SK-N-SH (cell line): ENCODE measurements at regions not wholly inside any gene's neighbourhood (a gene's known extent, or its start where the extent isn't known, plus 50 kb on each side); places are given as distances from the start of the nearest gene placed in this dataset.

Experiments used
- CTCF ChIA-PET: fragments of 300-600, 350-600 bp; formaldehyde crosslinking; extraction: SDS; loops from one replicate; lab custom pipeline; 2021; lab: Yijun Ruan, JAX
- POLR2A ChIA-PET: fragments of 350-600 bp; sonication (Branson Sonifier 250); formaldehyde crosslinking; extraction: SDS; loops from one replicate; lab custom pipeline; 2020; ENCODE audit warnings: antibody characterized with exemption, inconsistent platforms; lab: Yijun Ruan, JAX
- DNase-seq: peaks from one replicate; pipeline ENCODE4 v3.0.0; 2012
- H2AFZ ChIP-seq: fragments of 200-600 bp; sonication (generic); 2 replicates; pipeline ENCODE4 v1.8.1; 2016; ENCODE audit warnings: antibody characterized with exemption, mild to moderate bottlenecking, low read depth
- H3F3A ChIP-seq: fragments of 200-600 bp; sonication (generic); replicated peaks from 2 replicates; pipeline ENCODE3; 2016; ENCODE audit warnings: antibody characterized with exemption, mild to moderate bottlenecking; ENCODE audit not compliant: insufficient read depth
- H3K27ac ChIP-seq, 2 experiments: fragments of 200-500 bp in 1 of 2; fragments of 200-600 bp in 1 of 2; sonication (Bioruptor generic) in 1 of 2; sonication (generic), shearing (Covaris generic) in 1 of 2; 2 replicates each; pipeline versions ENCODE4 v1.5.1 to v1.6.1; 2014 to 2016; ENCODE audit warnings: low read depth in 2 of 2, inconsistent platforms in 1 of 2, low read length in 1 of 2, mild to moderate bottlenecking in 1 of 2, mixed read lengths in 1 of 2
- H3K27me3 ChIP-seq: fragments of 200-600 bp; sonication (generic), shearing (Covaris generic); 2 replicates; pipeline ENCODE4 v1.6.1; 2016; ENCODE audit warnings: mixed run types; ENCODE audit not compliant: insufficient read depth
- H3K36me3 ChIP-seq, 2 experiments: fragments of 200-500 bp in 1 of 2; fragments of 200-600 bp in 1 of 2; sonication (Bioruptor generic) in 1 of 2; sonication (generic) in 1 of 2; replicated peaks in 1 of 2; 2 replicates each; pipeline versions ENCODE3 to v1.5.1; 2014 to 2016; ENCODE audit warnings: low read length in 1 of 2, mild to moderate bottlenecking in 1 of 2; ENCODE audit not compliant: insufficient read depth in 2 of 2, control insufficient read depth in 1 of 2
- H3K4me1 ChIP-seq, 2 experiments: fragments of 200-500 bp in 1 of 2; fragments of 200-600 bp in 1 of 2; sonication (Bioruptor generic) in 1 of 2; sonication (generic), shearing (Covaris generic) in 1 of 2; 2 replicates each; pipeline versions ENCODE4 v1.5.1 to v1.6.1; 2014 to 2016; ENCODE audit warnings: low read depth in 1 of 2, low read length in 1 of 2, mixed run types in 1 of 2; ENCODE audit not compliant: insufficient read depth in 2 of 2, control insufficient read depth in 1 of 2
- H3K4me2 ChIP-seq: fragments of 200-600 bp; sonication (generic), shearing (Covaris generic); 2 replicates; pipeline ENCODE4 v1.6.1; 2017; ENCODE audit warnings: mixed run types
- H3K4me3 ChIP-seq, 2 experiments: fragments of 200-500 bp in 1 of 2; fragments of 200-600 bp in 1 of 2; sonication (Bioruptor generic) in 1 of 2; sonication (generic), shearing (Covaris generic) in 1 of 2; 2 replicates each; pipeline versions ENCODE4 v1.5.1 to v1.8.1; 2014 to 2016; ENCODE audit warnings: low read depth in 2 of 2, inconsistent platforms in 1 of 2, low read length in 1 of 2, mild to moderate bottlenecking in 1 of 2, mixed read lengths in 1 of 2, moderate library complexity in 1 of 2
- H3K79me2 ChIP-seq: fragments of 200-600 bp; sonication (generic); 2 replicates; pipeline ENCODE4 v1.8.1; 2017; ENCODE audit warnings: mild to moderate bottlenecking; ENCODE audit not compliant: insufficient read depth
- H3K9ac ChIP-seq: fragments of 200-600 bp; sonication (generic); 2 replicates; pipeline ENCODE4 v1.6.1; 2017; ENCODE audit warnings: mixed run types
- H3K9me2 ChIP-seq: fragments of 200-600 bp; sonication (generic); 2 replicates; pipeline ENCODE4 v1.6.1; 2017; ENCODE audit warnings: mixed run types
- H3K9me3 ChIP-seq: fragments of 200-600 bp; sonication (generic); 2 replicates; pipeline ENCODE4 v1.6.1; 2017; ENCODE audit warnings: mixed run types, mild to moderate bottlenecking, moderate library complexity
- H4K20me1 ChIP-seq: fragments of 200-600 bp; sonication (generic); 2 replicates; pipeline ENCODE4 v1.6.1; 2017; ENCODE audit warnings: mild to moderate bottlenecking, mixed run types; ENCODE audit not compliant: insufficient read depth
- CHD2 ChIP-seq: fragments of 150-350 bp; IDR thresholded peaks from 2 replicates; pipeline ENCODE4 v1.6.1; 2018; ENCODE audit warnings: low read length; ENCODE audit not compliant: partially characterized antibody
- CTCF ChIP-seq: fragments of 200-600 bp; sonication (generic); IDR thresholded peaks from 2 replicates; pipeline ENCODE4 v1.6.1; 2017; ENCODE audit warnings: antibody characterized with exemption, mild to moderate bottlenecking, moderate library complexity
- ELF1 ChIP-seq: IDR thresholded peaks from 2 replicates; pipeline ENCODE4 v1.4.0; 2012
- EP300 ChIP-seq, 2 experiments: IDR thresholded peaks; 2 replicates each; pipeline versions ENCODE4 v1.4.0 to v1.6.1; 2012; ENCODE audit warnings: borderline replicate concordance in 1 of 2, low read depth in 1 of 2, low read length in 1 of 2
- EZH2phosphoT487 ChIP-seq: fragments of 200-600 bp; sonication (generic); IDR thresholded peaks from 2 replicates; pipeline ENCODE4 v1.6.1; 2017; ENCODE audit warnings: low read depth, mixed run types, mild to moderate bottlenecking, antibody characterized with exemption, moderate library complexity, borderline replicate concordance
- FOSL2 ChIP-seq: IDR thresholded peaks from 2 replicates; pipeline ENCODE4 v1.4.0; 2012; ENCODE audit warnings: low read depth, mild to moderate bottlenecking, moderate library complexity, borderline replicate concordance
- FOXM1 ChIP-seq: IDR thresholded peaks from 2 replicates; pipeline ENCODE4 v1.4.0; 2012; ENCODE audit warnings: low read depth, mild to moderate bottlenecking
- GABPA ChIP-seq: IDR thresholded peaks from 2 replicates; pipeline ENCODE4 v1.4.0; 2012; ENCODE audit warnings: low read depth, mild to moderate bottlenecking
- GATA2 ChIP-seq: sonication (generic); formaldehyde crosslinking; IDR thresholded peaks from 2 replicates; pipeline ENCODE4 v1.5.0; 2020; ENCODE audit warnings: mild to moderate bottlenecking, missing genetic modification reagents
- JUND ChIP-seq: IDR thresholded peaks from 2 replicates; pipeline ENCODE4 v1.4.0; 2012
- MAX ChIP-seq: IDR thresholded peaks from 2 replicates; pipeline ENCODE4 v1.4.0; 2012; ENCODE audit warnings: low read depth
- MEF2A ChIP-seq: IDR thresholded peaks from 2 replicates; pipeline ENCODE4 v1.4.0; 2012; ENCODE audit warnings: low read depth, borderline replicate concordance
- MXI1 ChIP-seq: IDR thresholded peaks from 2 replicates; pipeline ENCODE4 v1.6.1; 2012; ENCODE audit warnings: mild to moderate bottlenecking, low read depth, low read length, improper control_type of control experiment
- NFIC ChIP-seq: IDR thresholded peaks from 2 replicates; pipeline ENCODE4 v1.4.0; 2012; ENCODE audit warnings: borderline replicate concordance
- PBX3 ChIP-seq: IDR thresholded peaks from 2 replicates; pipeline ENCODE4; 2012
- POLR2AphosphoS5 ChIP-seq: IDR thresholded peaks from 2 replicates; pipeline ENCODE4 v1.6.1; 2012; ENCODE audit warnings: low read depth, low read length
- RAD21 ChIP-seq: IDR thresholded peaks from 2 replicates; pipeline ENCODE4 v1.6.1; 2012; ENCODE audit warnings: mild to moderate bottlenecking, low read length
- RCOR1 ChIP-seq: fragments of 150-350 bp; IDR thresholded peaks from 2 replicates; pipeline ENCODE4 v1.6.1; 2017; ENCODE audit warnings: antibody characterized with exemption, low read length
- REST ChIP-seq: IDR thresholded peaks from 2 replicates; pipeline ENCODE4 v1.6.1; 2012; ENCODE audit warnings: mild to moderate bottlenecking, low read depth, low read length, moderate library complexity
- RFX5 ChIP-seq: IDR thresholded peaks from 2 replicates; pipeline ENCODE4 v1.6.1; 2012; ENCODE audit warnings: mild to moderate bottlenecking, improper control_type of control experiment, low read length
- RXRA ChIP-seq: IDR thresholded peaks from 2 replicates; pipeline ENCODE4 v1.4.0; 2012; ENCODE audit warnings: low read depth, mild to moderate bottlenecking, borderline replicate concordance
- SIN3A ChIP-seq: IDR thresholded peaks from 2 replicates; pipeline ENCODE4 v1.6.1; 2012; ENCODE audit warnings: low read depth, mild to moderate bottlenecking, low read length, moderate library complexity, borderline replicate concordance
- SMC3 ChIP-seq: IDR thresholded peaks from 2 replicates; pipeline ENCODE4 v1.6.1; 2012; ENCODE audit warnings: low read depth, low read length, improper control_type of control experiment
- TCF12 ChIP-seq: IDR thresholded peaks from 2 replicates; pipeline ENCODE4 v1.4.0; 2012
- TEAD4 ChIP-seq: IDR thresholded peaks from 2 replicates; pipeline ENCODE4 v1.4.0; 2012; ENCODE audit warnings: mild to moderate bottlenecking, borderline replicate concordance; ENCODE audit not compliant: insufficient read depth
- USF2 ChIP-seq: fragments of 150-350 bp; IDR thresholded peaks from 2 replicates; pipeline ENCODE4 v1.6.1; 2017; ENCODE audit warnings: antibody characterized with exemption, low read length, low read depth, borderline replicate concordance
- WGBS: methylation state at CpG from one replicate; pipeline ENCODE4 v1.1.6; 2017; ENCODE audit warnings: low lambda C conversion rate; 5-methylcytosine and 5-hydroxymethylcytosine counted together

- H3K9ac ChIP-seq, result peak overlapping the region; percentile 63
- peak overlapping the region; percentile 57; the same call in 1 of the 2 replicates for H3K4me2 ChIP-seq
- H3K4me3 ChIP-seq, result no peak overlapping the region
- 23% methylated on average over 6 of the region's 6 CpGs for WGBS
- no peaks in the 10 kb centered on the region for H3K36me3 ChIP-seq
- no peaks in the 10 kb centered on the region for H3K9me2 ChIP-seq
- POLR2A ChIA-PET, result no interaction called here
- no peak for DNase-seq
- H3K4me1 ChIP-seq, result peaks cover 7 to 10% of the 10 kb centered on the region in 2 experiments
- H3F3A ChIP-seq, result peaks cover 22% of the 10 kb centered on the region
- no peaks in the 10 kb centered on the region; the same call in 1 of the 2 replicates for H3K9me3 ChIP-seq
- CTCF ChIA-PET, result no interaction called here
- H2AFZ ChIP-seq, result peak overlapping the region; percentile 79
- H4K20me1 ChIP-seq, result no peaks in the 10 kb centered on the region
- H3K27ac ChIP-seq, result peak overlapping the region; percentile 89 to 98; a peak in 3 of 4 replicates
- no peaks in the 10 kb centered on the region for H3K79me2 ChIP-seq
- H3K27me3 ChIP-seq, result no peaks in the 10 kb centered on the region
- TF ChIP-seq JUND, result peak; percentile 40
- peak; percentile 75 for TF ChIP-seq FOXM1
- TF ChIP-seq SIN3A, result no peak
- TF ChIP-seq FOSL2, result peak; percentile 27; the same call in 1 of the 2 replicates
- TF ChIP-seq GABPA, result no peak
- peak; percentile 80 for TF ChIP-seq NFIC
- TF ChIP-seq TEAD4, result 0 out of 2 replicates have a peak, but pooled peaks have one; percentile 70
- no peak for TF ChIP-seq SMC3
- no peak for TF ChIP-seq RFX5
- peak; percentile 97 for TF ChIP-seq MEF2A
- no peak for TF ChIP-seq MXI1
- no peak for TF ChIP-seq RAD21
- peak; percentile 78; the same call in 1 of the 2 replicates for TF ChIP-seq POLR2AphosphoS5
- no peak for TF ChIP-seq CTCF
- TF ChIP-seq RXRA, result peak; percentile 36; the same call in 1 of the 2 replicates
- peak; percentile 91 for TF ChIP-seq TCF12
- TF ChIP-seq GATA2 (CRISPR knock-in tag), result no peak
- no peak for TF ChIP-seq REST
- TF ChIP-seq RCOR1, result no peak
- TF ChIP-seq ELF1, result no peak
- TF ChIP-seq EP300 (IDR thresholded peaks at IDR 0.05; ENCODE audit: borderline replicate concordance in 1 of 2, low read depth in 1 of 2, low read length in 1 of 2), result peak; percentile 37 to 79; a peak in 2 of 4 replicates
- TF ChIP-seq PBX3, result peak; percentile 59
- TF ChIP-seq CHD2, result no peak
- TF ChIP-seq EZH2phosphoT487, result no peak
- TF ChIP-seq USF2, result no peak
- TF ChIP-seq MAX, result peak; percentile 71
These were observed 327.2 kb upstream of the AKR1E2 start for GRCh38 chr10:4498711-4499251.
